Lower leg skin (tissue), 4 donors: ENCODE measurements at regions not wholly inside any gene's neighbourhood (a gene's known extent, or its start where the extent isn't known, plus 50 kb on each side); places are given as distances from the start of the nearest gene placed in this dataset.

Experiments
- DNase-seq, 2 donors: peaks; one replicate each; pipeline ENCODE4 v3.0.0-alpha.2; 2019; ENCODE audit warnings: low spot score in 2 of 2
- H3K4me3 ChIP-seq: fragments of 200-600 bp; sonication (generic); 2 replicates; pipeline ENCODE4 v1.5.1; 2017; ENCODE audit warnings: mild to moderate bottlenecking, low read depth; ENCODE audit not compliant: poor library complexity, severe bottlenecking
- POLR2A ChIP-seq, 2 donors: fragments of 450-650 bp; IDR thresholded peaks; one replicate each; pipeline ENCODE4 v1.6.1; 2016 to 2017; ENCODE audit warnings: antibody characterized with exemption in 2 of 2, mild to moderate bottlenecking in 1 of 2, moderate library complexity in 1 of 2
- WGBS, 2 donors: methylation state at CpG; one replicate each; pipeline ENCODE4 v1.1.5; 2018; 5-methylcytosine and 5-hydroxymethylcytosine counted together
- intact Hi-C: fragments of 100-400 bp; cut with DNase I; formaldehyde crosslinking; loops from one replicate; pipeline ENCODE4 v1.15.0; 2023; ENCODE audit warnings: low total_unique reads
- TF ChIP-seq, protein P1 (sequence below), 3 donors: fragments of 450-650 bp; IDR thresholded peaks; one replicate each; pipeline ENCODE4 v1.5.1; 2016; ENCODE audit warnings: antibody characterized with exemption in 3 of 3, mild to moderate bottlenecking in 3 of 3, moderate library complexity in 2 of 3

- DNase-seq = no peak
- 91 to 94% methylated on average over 2 of the region's 2 CpGs for WGBS, 2 donors
- intact Hi-C loops = no loop called here
- no peak for TF ChIP-seq POLR2A (IDR thresholded peaks at IDR 0.05)
- TF ChIP-seq, protein P1, sequence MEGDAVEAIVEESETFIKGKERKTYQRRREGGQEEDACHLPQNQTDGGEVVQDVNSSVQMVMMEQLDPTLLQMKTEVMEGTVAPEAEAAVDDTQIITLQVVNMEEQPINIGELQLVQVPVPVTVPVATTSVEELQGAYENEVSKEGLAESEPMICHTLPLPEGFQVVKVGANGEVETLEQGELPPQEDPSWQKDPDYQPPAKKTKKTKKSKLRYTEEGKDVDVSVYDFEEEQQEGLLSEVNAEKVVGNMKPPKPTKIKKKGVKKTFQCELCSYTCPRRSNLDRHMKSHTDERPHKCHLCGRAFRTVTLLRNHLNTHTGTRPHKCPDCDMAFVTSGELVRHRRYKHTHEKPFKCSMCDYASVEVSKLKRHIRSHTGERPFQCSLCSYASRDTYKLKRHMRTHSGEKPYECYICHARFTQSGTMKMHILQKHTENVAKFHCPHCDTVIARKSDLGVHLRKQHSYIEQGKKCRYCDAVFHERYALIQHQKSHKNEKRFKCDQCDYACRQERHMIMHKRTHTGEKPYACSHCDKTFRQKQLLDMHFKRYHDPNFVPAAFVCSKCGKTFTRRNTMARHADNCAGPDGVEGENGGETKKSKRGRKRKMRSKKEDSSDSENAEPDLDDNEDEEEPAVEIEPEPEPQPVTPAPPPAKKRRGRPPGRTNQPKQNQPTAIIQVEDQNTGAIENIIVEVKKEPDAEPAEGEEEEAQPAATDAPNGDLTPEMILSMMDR (IDR thresholded peaks at IDR 0.05) = no peak
- no peak overlapping the region for H3K4me3 ChIP-seq
Observed at GRCh38 chr15:68501616-68502015, 69.7 kb upstream of the ITGA11 start.

DNA sequence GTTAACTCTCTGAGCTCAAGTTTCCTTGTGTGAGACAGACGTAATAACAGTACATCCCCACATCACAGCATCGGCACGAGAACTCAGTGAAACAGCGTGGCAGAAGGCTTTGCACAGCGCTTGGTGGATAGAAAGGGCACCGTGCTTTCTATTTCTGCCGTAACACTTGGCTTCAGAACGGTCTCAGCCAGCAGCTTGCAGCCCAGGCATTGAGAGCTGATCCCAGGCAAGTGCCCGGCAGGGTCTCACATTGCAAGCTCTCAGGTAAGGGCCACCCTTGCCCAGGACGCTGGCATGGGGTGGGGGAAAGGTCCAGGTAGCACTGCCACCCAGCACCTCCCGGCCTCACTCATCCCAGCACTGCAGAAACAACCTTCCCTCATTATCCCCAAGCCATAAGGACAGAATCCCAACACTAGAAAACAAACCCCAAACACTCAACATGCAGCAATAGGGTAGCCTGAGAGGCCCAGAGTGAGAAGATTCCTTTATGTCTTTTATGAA is 70.5 kb upstream of the ITGA11 start:
- intact Hi-C loops = no loop called here
- peak in 1 of 2 donors; percentile 54 for DNase-seq
- WGBS, 2 donors = 92 to 96% methylated on average over 11 of the region's 11 CpGs
- H3K4me3 ChIP-seq = no peak overlapping the region
- TF ChIP-seq POLR2A (IDR thresholded peaks at IDR 0.05) = no peak
- TF ChIP-seq, protein P1 (IDR thresholded peaks at IDR 0.05) = no peak

- TF ChIP-seq, protein P1 (IDR thresholded peaks at IDR 0.05) = no peak
- no peak for TF ChIP-seq POLR2A (IDR thresholded peaks at IDR 0.05)
- H3K4me3 ChIP-seq = no peak overlapping the region
- WGBS, 2 donors = 96 to 100% methylated on average over 7 of the region's 7 CpGs
- intact Hi-C loops = no loop called here
- peak in 1 of 2 donors; percentile 50 for DNase-seq
Observed at GRCh38 chr15:68503213-68503612, 71.2 kb upstream of the ITGA11 start.

DNA sequence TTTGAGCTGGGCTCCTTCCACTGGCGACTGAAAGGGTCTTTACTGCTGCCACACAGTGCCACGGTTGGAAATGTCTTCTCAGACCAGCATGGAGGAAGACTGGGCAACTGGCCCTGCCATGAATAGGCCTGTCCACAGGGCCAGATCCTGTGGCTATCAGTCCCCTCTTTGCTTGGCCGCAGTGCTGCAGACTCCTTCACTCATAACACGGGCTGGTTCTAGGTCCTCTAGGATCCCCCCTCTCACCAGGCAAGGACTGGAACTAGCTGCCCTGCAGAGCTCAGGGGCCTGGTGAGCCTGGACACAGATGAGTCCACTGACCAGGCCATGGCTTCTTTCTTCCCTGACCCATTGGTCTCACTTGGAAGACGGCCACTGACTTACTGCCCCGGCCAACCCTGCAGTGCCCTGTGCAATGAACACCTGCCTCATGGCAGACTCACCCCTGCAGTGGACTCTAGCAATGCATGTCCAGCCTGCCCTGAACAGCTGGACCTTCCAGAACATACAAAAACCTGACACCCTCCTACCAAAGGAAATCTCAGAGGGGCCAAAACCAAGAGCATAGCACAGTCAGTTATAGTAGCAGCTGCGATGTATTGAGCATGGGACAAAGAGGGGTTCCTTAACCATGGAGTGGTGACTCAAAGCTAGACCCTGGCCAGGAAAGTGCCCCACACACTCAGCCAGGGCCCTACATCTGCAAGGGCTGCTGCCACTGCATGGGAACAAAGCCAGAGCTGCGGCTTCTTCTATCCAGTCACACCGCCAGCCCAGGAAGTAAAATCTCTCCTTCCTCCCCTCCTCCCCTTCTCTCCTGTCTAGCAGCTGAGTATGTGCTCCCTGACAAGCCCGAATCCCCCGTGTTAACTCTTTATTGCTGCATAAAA is 72.1 kb upstream of the ITGA11 start:
- TF ChIP-seq, protein P1 (IDR thresholded peaks at IDR 0.05) = no peak
- no peak for TF ChIP-seq POLR2A (IDR thresholded peaks at IDR 0.05)
- peak in 1 of 2 donors; percentile 66 for DNase-seq
- WGBS, 2 donors = 67 to 71% methylated on average over 11 of the region's 11 CpGs
- intact Hi-C loops = no loop called here
- no peak overlapping the region for H3K4me3 ChIP-seq

DNA sequence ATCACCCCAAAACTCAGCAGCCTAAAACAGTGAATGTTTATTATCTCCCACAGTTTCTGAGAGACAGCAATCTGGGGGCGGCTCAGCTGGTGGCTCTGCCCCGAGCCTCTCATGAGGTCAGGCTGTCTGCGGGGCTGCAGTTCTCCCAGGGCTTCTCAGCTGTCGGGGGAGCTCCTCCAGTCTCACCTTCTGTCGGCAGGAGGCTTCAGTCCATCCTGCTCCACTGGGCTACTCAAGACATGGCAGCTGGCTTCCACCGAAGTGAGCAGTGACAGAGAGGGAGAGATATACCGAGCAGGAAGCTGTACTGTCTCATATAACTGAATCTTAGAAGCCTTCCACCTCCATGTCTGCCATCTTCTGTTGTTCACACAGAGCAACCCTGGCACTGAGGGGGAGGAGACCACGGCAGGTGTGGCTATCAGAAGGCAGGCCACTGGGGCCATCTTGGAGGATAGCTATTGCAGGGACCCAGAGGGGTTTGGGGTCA is 72.8 kb upstream of the ITGA11 start:
- no peak overlapping the region for H3K4me3 ChIP-seq
- TF ChIP-seq, protein P1 (IDR thresholded peaks at IDR 0.05) = no peak
- TF ChIP-seq POLR2A (IDR thresholded peaks at IDR 0.05) = no peak
- 60 to 75% methylated on average over 8 of the region's 8 CpGs for WGBS, 2 donors
- intact Hi-C loops = no loop called here
- peak in 1 of 2 donors; percentile 52 for DNase-seq
